IMR-90 (cell line): ENCODE measurements at regions not wholly inside any gene's neighbourhood (a gene's known extent, or its start where the extent isn't known, plus 50 kb on each side); places are given as distances from the start of the nearest gene placed in this dataset.

Experiments
- ATAC-seq: fragments of 200-7000 bp; cut with Tn5 transposase; 2 replicates; pipeline ENCODE4 v1.9.1; 2020; ENCODE audit warnings: low read depth, mild to moderate bottlenecking, moderate library complexity
- BruUV-seq: library from RNA; stranded (reverse); fragments of 400-500 nt; replicated peaks from 2 replicates; lab custom pipeline; 2021; lab: Mats Ljungman, UMichigan
- CTCF ChIA-PET: fragments of 300-600 bp; formaldehyde crosslinking; extraction: SDS; loops from one replicate; lab custom pipeline; 2021; ENCODE audit warnings: antibody characterized with exemption; lab: Yijun Ruan, JAX
- POLR2A ChIA-PET: fragments of 300-600 bp; sonication (Branson Sonifier 250); formaldehyde crosslinking; loops from one replicate; lab custom pipeline; 2022; ENCODE audit warnings: antibody characterized with exemption; ENCODE audit not compliant: unreplicated experiment; lab: Charles Lee
- DNase-seq: peaks from one replicate; pipeline ENCODE4 v3.0.0; 2013
- H2AFZ ChIP-seq: replicated peaks from 2 replicates; pipeline ENCODE3; 2013; ENCODE audit warnings: low read length, mild to moderate bottlenecking; ENCODE audit not compliant: poor library complexity
- H2AK5ac ChIP-seq: 2 replicates; pipeline ENCODE4 v1.6.1; 2013; ENCODE audit warnings: low read depth, low read length, inconsistent platforms
- H2AK9ac ChIP-seq: replicated peaks from 2 replicates; pipeline ENCODE3; 2013; ENCODE audit warnings: mild to moderate bottlenecking, low read depth, low read length, moderate library complexity; ENCODE audit not compliant: poor library complexity
- H2BK120ac ChIP-seq: 2 replicates; pipeline ENCODE4 v1.6.1; 2013; ENCODE audit warnings: low read depth, low read length, inconsistent platforms
- H2BK15ac ChIP-seq: 3 replicates; pipeline ENCODE4 v1.6.1; 2013; ENCODE audit warnings: low read depth, low read length, inconsistent platforms
- H2BK20ac ChIP-seq: 2 replicates; pipeline ENCODE4 v1.6.1; 2013; ENCODE audit warnings: low read depth, mild to moderate bottlenecking, inconsistent platforms, low read length, moderate library complexity
- H2BK5ac ChIP-seq: 2 replicates; pipeline ENCODE4 v1.6.1; 2013; ENCODE audit warnings: mild to moderate bottlenecking, low read depth, low read length, inconsistent platforms; ENCODE audit not compliant: poor library complexity, severe bottlenecking
- H3K14ac ChIP-seq: replicated peaks from 2 replicates; pipeline ENCODE4 v1.6.1; 2013; ENCODE audit warnings: low read depth, low read length, inconsistent platforms
- H3K18ac ChIP-seq: 2 replicates; pipeline ENCODE4 v1.6.1; 2013; ENCODE audit warnings: low read depth, low read length, control low read depth
- H3K23ac ChIP-seq: 2 replicates; pipeline ENCODE4 v1.6.1; 2013; ENCODE audit warnings: low read depth, low read length, inconsistent platforms
- H3K27ac ChIP-seq: 2 replicates; pipeline ENCODE4 v1.5.1; 2013; ENCODE audit warnings: mild to moderate bottlenecking, control low read depth, low read length; ENCODE audit not compliant: insufficient read depth
- H3K27me3 ChIP-seq: 2 replicates; pipeline ENCODE4 v1.6.1; 2013; ENCODE audit warnings: low read length; ENCODE audit not compliant: control insufficient read depth, insufficient read depth
- H3K36me3 ChIP-seq: 2 replicates; pipeline ENCODE4 v1.6.1; 2013; ENCODE audit warnings: low read length, mixed read lengths; ENCODE audit not compliant: control insufficient read depth, insufficient read depth
- H3K4ac ChIP-seq: 2 replicates; pipeline ENCODE4 v1.6.1; 2013; ENCODE audit warnings: low read depth, low read length, inconsistent platforms
- H3K4me1 ChIP-seq: 2 replicates; pipeline ENCODE4 v1.6.1; 2013; ENCODE audit warnings: low read length, mixed read lengths; ENCODE audit not compliant: control insufficient read depth, insufficient read depth
- H3K4me2 ChIP-seq: 2 replicates; pipeline ENCODE4 v1.6.1; 2013; ENCODE audit warnings: low read depth, mild to moderate bottlenecking, control low read depth, low read length, moderate library complexity
- H3K4me3 ChIP-seq: 2 replicates; pipeline ENCODE4 v1.5.1; 2013; ENCODE audit warnings: low read depth, mild to moderate bottlenecking, control low read depth, low read length, moderate library complexity; ENCODE audit not compliant: insufficient read depth
- H3K56ac ChIP-seq: 2 replicates; pipeline ENCODE4 v1.6.1; 2013; ENCODE audit warnings: low read length, inconsistent platforms; ENCODE audit not compliant: insufficient read depth; ENCODE audit errors: extremely low read depth
- H3K79me1 ChIP-seq, 2 experiments: 2 replicates each; pipeline ENCODE4 v1.6.1; 2013; ENCODE audit warnings: low read length in 2 of 2, inconsistent platforms in 1 of 2, low read depth in 1 of 2
- H3K9ac ChIP-seq: 2 replicates; pipeline ENCODE4 v1.6.1; 2013; ENCODE audit warnings: low read depth, low read length, control low read depth
- H3K9me1 ChIP-seq: 2 replicates; pipeline ENCODE4 v1.6.1; 2013; ENCODE audit warnings: low read length, inconsistent platforms; ENCODE audit not compliant: insufficient read depth
- H3K9me3 ChIP-seq: 2 replicates; pipeline ENCODE4 v1.6.1; 2013; ENCODE audit warnings: low read length; ENCODE audit not compliant: control insufficient read depth, insufficient read depth
- H4K20me1 ChIP-seq: 2 replicates; pipeline ENCODE4 v1.6.1; 2013; ENCODE audit warnings: low read length, inconsistent platforms; ENCODE audit not compliant: insufficient read depth
- H4K5ac ChIP-seq: 2 replicates; pipeline ENCODE4 v1.6.1; 2013; ENCODE audit warnings: mild to moderate bottlenecking, low read depth, low read length, control low read depth
- H4K8ac ChIP-seq, 2 experiments: 2 replicates each; pipeline ENCODE4 v1.6.1; 2013; ENCODE audit warnings: low read depth in 2 of 2, low read length in 2 of 2, control low read depth in 1 of 2, inconsistent platforms in 1 of 2
- H4K91ac ChIP-seq: 2 replicates; pipeline ENCODE4 v1.6.1; 2013; ENCODE audit warnings: low read depth, low read length, inconsistent platforms; ENCODE audit not compliant: insufficient read depth
- BHLHE40 ChIP-seq: fragments of 150-350 bp; IDR thresholded peaks from 2 replicates; pipeline ENCODE4 v1.6.1; 2016; ENCODE audit warnings: mild to moderate bottlenecking, low read depth, low read length
- CEBPB ChIP-seq: IDR thresholded peaks from 2 replicates; pipeline ENCODE4 v1.6.1; 2012; ENCODE audit warnings: low read depth, low read length, improper control_type of control experiment
- CTCF ChIP-seq: conservative IDR thresholded peaks from 2 replicates; pipeline ENCODE4 v1.5.1; 2012; ENCODE audit warnings: mild to moderate bottlenecking, low read depth, low read length, improper control_type of control experiment
- WGBS, 2 experiments: methylation state at CpG; one replicate each; pipeline versions ENCODE4 v1.1.5 to v1.1.7; 2013; ENCODE audit warnings: missing lambda C conversion rate in 2 of 2; ENCODE audit not compliant: insufficient read length in 1 of 2; ENCODE audit errors: extremely low coverage in 2 of 2; 5-methylcytosine and 5-hydroxymethylcytosine counted together
- dilution Hi-C: fragments of 300-500 bp; cut with HindIII; formaldehyde crosslinking; loops from one replicate; pipeline ENCODE4 v1.14.3; 2018; ENCODE audit warnings: low sequenced_read_pairs; ENCODE audit not compliant: unreplicated experiment
- in situ Hi-C: fragments of 300-500 bp; cut with MboI; formaldehyde crosslinking; loops from 3 replicates; pipeline ENCODE4 v1.14.3; 2019; ENCODE audit warnings: low sequenced_read_pairs, inconsistent platforms, mixed read lengths
- intact Hi-C: fragments of 100-400 bp; cut with micrococcal nuclease; formaldehyde crosslinking; loops from 2 replicates; pipeline ENCODE4 v1.10.0; 2022

GRCh38 chr6:113750151-113750855 lies 106.8 kb upstream of the MARCKS start:
- no CpG with 5 or more reads among the region's 1 CpG for WGBS, 2 experiments
- Histone ChIP-seq H3K9me1 (no peaks in the 10 kb centered on the region), H3K36me3 (no peaks in the 10 kb centered on the region), H4K8ac (no peak overlapping the region), H3K14ac (no peak overlapping the region), H4K20me1 (no peaks in the 10 kb centered on the region), H2AFZ (no peak overlapping the region), H2AK9ac (no peak overlapping the region), H2BK15ac (no peak overlapping the region), H3K4me2 (no peak overlapping the region), H4K91ac (no peak overlapping the region), H3K27me3 (no peaks in the 10 kb centered on the region), H3K9me3 (no peaks in the 10 kb centered on the region), H3K18ac (no peak overlapping the region), H3K4me3 (no peak overlapping the region), H3K9ac (no peak overlapping the region), H3K4me1 (no peaks in the 10 kb centered on the region), H3K4ac (no peak overlapping the region), H2BK20ac (no peak overlapping the region), H2BK5ac (no peak overlapping the region), H3K27ac (no peak overlapping the region), H2BK120ac (no peak overlapping the region), H2AK5ac (no peak overlapping the region), H4K5ac (no peak overlapping the region), H3K79me1 (no peaks in the 10 kb centered on the region), H3K23ac (no peak overlapping the region), H3K56ac (no peak overlapping the region)
- DNase-seq = no peak
- in situ Hi-C loops = no loop called here
- dilution Hi-C loops = no loop called here
- TF ChIP-seq BHLHE40 (no peak), CEBPB (no peak), CTCF (no peak)
- ChIA-PET CTCF (no interaction called here), POLR2A (no interaction called here)
- ATAC-seq = no peak
- intact Hi-C loops = no loop called here
- BruUV-seq = no TSS peak
